ENCODE measurements at regions not wholly inside any gene's neighbourhood (a gene's known extent, or its start where the extent isn't known, plus 50 kb on each side); places are given as distances from the start of the nearest gene placed in this dataset.

- no peaks in the 10 kb centered on the region for H3K27me3 ChIP-seq
- no peak for DNase-seq (ENCODE audit: low spot score in 2 of 2)
- no peak overlapping the region for H3K27ac ChIP-seq
- H3K4me1 ChIP-seq, result no peaks in the 10 kb centered on the region
- H3K9me3 ChIP-seq, result peaks cover 0 to 3% of the 10 kb centered on the region in 2 donors
- no peak for TF ChIP-seq CTCF (IDR thresholded peaks at IDR 0.05)
- intact Hi-C loops (cut with DNase I), result no loop called here
- no peak overlapping the region for H3K4me3 ChIP-seq
- H3K36me3 ChIP-seq, result no peaks in the 10 kb centered on the region
These were observed 110.0 kb downstream of the ATP23 start for GRCh38 chr12:58051378-58051777.

GRCh38 chr12:58064666-58065065, 123.3 kb downstream of the ATP23 start:
- H3K27ac ChIP-seq, result no peak overlapping the region
- H3K4me3 ChIP-seq, result no peak overlapping the region
- H3K4me1 ChIP-seq, result no peaks in the 10 kb centered on the region
- DNase-seq (ENCODE audit: low spot score in 2 of 2), result no peak
- H3K27me3 ChIP-seq, result no peaks in the 10 kb centered on the region
- no peaks in the 10 kb centered on the region for H3K36me3 ChIP-seq
- no peaks in the 10 kb centered on the region for H3K9me3 ChIP-seq
- TF ChIP-seq CTCF (IDR thresholded peaks at IDR 0.05), result no peak
- intact Hi-C loops (cut with DNase I), result no loop called here

- Histone ChIP-seq H3K27me3 (no peaks in the 10 kb centered on the region), H3K27ac (no peak overlapping the region), H3K4me1 (no peaks in the 10 kb centered on the region), H3K36me3 (no peaks in the 10 kb centered on the region), H3K4me3 (no peak overlapping the region), H3K9me3 (no peaks in the 10 kb centered on the region)
- TF ChIP-seq CTCF (IDR thresholded peaks at IDR 0.05), result no peak
- intact Hi-C loops (cut with DNase I), result no loop called here
- no peak for DNase-seq (ENCODE audit: low spot score in 2 of 2)
These were observed 124.9 kb downstream of the ATP23 start for GRCh38 chr12:58066296-58066695.

- intact Hi-C loops (cut with DNase I), result no loop called here
- no peak overlapping the region for H3K27ac ChIP-seq
- H3K27me3 ChIP-seq, result no peaks in the 10 kb centered on the region
- no peaks in the 10 kb centered on the region for H3K9me3 ChIP-seq
- no peak overlapping the region for H3K4me3 ChIP-seq
- TF ChIP-seq CTCF (IDR thresholded peaks at IDR 0.05), result no peak
- DNase-seq (ENCODE audit: low spot score in 2 of 2), result no peak
- H3K36me3 ChIP-seq, result no peaks in the 10 kb centered on the region
- H3K4me1 ChIP-seq, result no peaks in the 10 kb centered on the region
These were observed 126.4 kb downstream of the ATP23 start for GRCh38 chr12:58067610-58068387.

GRCh38 chr12:58068706-58069105, 127.3 kb downstream of the ATP23 start:
- Histone ChIP-seq H3K27me3 (no peaks in the 10 kb centered on the region), H3K27ac (no peak overlapping the region), H3K9me3 (no peaks in the 10 kb centered on the region), H3K4me1 (no peaks in the 10 kb centered on the region), H3K36me3 (no peaks in the 10 kb centered on the region), H3K4me3 (no peak overlapping the region)
- intact Hi-C loops (cut with DNase I), result no loop called here
- no peak for DNase-seq (ENCODE audit: low spot score in 2 of 2)
- TF ChIP-seq CTCF (IDR thresholded peaks at IDR 0.05), result no peak
